Activated CD8-positive, alpha-beta memory T cell treated with anti-CD3 and anti-CD28 coated beads for 48 hours (primary cell): ENCODE measurements at regions not wholly inside any gene's neighbourhood (a gene's known extent, or its start where the extent isn't known, plus 50 kb on each side); places are given as distances from the start of the nearest gene placed in this dataset.

Source experiments
- DNase-seq, 3 experiments: peaks; one replicate each; pipeline ENCODE4 v3.0.0-alpha.2; 2020; ENCODE audit warnings: low read depth in 2 of 3, low spot score in 2 of 3

DNA sequence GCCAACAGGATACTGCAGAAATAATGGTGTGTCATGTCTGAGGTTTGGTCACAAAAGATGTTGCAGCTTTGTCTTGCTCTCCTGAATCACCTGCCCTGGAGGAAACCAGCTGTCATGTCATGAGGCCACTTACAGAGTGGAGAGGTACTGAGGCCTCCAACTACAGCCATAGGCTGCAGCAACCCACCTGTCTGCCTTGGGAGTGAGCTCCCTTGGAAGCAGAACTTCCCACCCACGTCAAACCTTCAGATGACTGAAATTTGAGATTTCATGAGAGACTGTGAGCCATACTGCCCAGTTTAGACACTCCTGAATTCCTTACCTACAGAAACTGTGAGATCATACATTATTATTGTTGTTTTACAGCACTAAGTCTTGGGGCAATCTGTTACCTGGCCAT lies 475.9 kb downstream of the HS3ST3B1 start:
- DNase-seq = no peak

DNA sequence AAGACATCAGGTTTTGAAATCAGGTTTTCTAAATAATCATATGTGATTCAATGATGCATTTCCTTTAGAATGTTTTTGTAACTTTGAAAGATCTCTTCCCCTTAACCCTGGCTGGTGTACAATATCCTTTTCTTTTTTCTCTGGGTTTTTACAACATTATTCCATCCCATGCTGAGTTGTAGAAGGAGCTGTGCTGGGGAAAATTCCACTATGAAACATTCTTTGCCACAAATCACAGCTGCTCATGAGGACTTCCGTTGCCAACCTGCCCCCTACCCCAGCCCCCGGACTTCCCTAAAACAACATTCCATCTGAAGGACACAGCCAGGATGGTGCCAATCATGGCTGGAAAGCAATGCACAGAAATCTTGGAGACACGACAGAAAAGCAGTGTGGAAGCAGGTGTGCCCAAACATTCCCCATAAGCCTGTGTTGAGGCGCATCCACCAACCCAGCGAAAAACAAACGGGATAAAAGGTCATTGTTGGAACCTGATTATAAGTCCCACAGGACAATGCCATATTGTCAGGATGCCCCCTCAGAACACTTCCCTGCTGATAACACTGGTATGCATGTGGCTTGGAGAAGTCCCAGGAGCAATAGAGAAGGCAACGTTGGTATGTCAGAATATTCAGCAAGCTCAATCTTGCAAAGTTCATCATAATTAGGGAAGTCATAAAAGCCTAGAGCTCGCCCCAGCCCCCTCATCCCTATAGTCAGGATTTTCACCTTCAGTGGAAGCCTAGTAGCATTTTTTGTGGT lies 475.0 kb downstream of the HS3ST3B1 start:
- DNase-seq = no peak

DNA sequence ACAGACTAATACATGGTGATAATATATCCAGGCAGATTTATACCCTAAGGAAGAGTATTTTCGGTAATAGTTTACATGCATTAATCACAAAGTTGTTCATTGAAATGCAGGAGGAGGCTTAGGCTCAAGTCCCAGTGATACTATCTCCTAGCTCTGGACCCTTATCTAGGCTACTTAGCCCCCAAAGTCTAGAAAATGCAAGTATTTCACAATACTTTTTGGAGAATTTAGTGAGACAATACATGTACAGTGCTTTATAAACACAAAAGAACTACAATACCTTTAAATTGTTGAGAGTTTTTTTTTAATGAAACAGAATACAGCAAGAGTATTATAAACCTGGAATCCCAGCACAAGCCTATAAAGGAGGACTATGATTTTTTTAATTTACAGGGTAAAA lies 473.9 kb downstream of the HS3ST3B1 start:
- DNase-seq = no peak

DNA sequence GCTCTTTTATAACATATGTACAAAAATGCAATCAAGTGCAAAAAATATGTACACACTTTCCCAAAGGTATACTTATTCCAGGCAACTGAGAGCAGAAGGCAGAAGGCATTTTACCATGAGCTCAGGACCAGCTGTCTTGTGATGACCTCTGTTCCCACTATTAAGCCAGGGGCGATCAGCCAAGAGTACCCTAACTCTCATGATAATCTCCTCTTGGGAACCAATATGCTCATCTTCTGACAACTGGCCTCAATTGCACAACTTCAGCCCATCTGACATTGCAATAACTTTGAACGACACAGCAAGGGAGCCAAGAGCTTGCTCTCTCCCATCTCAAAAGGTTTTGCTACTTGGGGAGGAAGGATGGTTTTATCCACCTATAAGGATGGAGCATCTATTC lies 471.9 kb downstream of the HS3ST3B1 start:
- no peak for DNase-seq

DNA sequence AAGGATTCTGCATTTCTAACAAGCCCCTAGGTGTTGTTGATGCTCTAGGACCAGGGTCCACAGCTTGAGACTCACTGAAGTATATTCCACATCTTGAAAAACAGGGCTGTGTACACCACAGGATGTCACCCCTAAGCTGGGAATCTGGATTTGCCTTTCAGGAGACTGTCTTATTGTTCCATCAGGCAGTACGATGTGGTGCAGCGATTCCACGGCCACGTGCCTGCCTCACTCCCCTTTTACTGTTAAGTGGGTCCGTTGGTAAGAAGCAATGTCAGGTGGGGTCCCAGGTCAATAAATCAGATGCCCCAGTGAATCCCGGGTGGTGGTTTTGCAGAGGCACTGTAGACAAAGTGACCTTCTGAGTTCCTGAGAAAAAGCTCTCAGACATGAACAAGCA lies 470.7 kb downstream of the HS3ST3B1 start:
- no peak for DNase-seq

DNA sequence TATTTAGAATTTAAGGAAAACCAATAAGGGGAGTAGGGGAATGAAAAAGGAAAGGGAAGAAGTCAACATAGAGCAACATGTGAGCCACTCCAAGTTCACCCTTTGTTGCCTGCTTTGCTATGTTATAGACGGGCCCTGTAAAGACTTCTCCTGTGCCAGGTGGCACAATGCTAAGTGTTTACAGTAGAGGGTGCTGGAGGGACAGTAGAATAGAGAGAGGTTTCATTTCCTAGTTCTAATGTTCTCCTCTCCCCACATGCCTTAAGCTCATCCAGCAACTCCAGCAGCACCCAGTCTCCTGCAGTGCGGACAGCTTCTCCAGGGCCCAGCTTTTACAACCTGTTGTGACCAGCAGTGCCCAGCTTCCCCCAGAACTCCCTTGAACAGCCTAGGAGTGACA lies 468.0 kb downstream of the HS3ST3B1 start:
- no peak for DNase-seq

DNA sequence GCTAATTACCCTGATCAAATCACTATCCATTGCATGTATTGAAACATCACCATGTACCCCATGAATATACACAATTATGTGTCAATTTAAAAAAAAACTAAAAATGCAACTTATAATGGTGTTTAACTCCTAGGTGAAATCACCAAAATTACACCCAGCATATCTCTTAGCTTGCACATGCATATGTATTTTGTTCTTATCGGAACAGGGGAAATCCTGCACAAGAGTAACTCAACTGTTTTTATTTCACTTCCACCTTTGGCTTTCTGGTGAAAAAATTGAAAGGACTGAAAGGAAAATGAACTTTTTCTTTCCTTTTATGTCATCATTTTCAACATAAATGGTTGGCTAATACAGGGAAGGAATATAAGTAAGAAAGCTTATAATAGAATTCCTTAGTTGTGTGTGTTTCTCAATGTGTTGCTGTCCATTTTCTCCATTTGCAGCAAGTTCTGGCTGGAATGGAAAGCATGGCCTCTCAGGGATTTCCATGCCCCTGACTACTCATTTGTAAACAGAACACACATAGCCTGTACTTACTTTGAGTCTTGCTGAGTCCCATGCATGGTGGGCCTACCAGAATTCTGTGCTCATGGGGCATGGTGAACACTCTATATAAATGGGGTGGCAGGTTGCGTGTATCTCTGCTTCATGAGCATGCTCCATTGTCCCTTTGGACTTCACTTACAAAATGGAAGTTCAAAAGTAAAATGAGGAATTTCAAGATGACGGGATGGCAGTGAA lies 462.0 kb downstream of the HS3ST3B1 start:
- DNase-seq = no peak

DNA sequence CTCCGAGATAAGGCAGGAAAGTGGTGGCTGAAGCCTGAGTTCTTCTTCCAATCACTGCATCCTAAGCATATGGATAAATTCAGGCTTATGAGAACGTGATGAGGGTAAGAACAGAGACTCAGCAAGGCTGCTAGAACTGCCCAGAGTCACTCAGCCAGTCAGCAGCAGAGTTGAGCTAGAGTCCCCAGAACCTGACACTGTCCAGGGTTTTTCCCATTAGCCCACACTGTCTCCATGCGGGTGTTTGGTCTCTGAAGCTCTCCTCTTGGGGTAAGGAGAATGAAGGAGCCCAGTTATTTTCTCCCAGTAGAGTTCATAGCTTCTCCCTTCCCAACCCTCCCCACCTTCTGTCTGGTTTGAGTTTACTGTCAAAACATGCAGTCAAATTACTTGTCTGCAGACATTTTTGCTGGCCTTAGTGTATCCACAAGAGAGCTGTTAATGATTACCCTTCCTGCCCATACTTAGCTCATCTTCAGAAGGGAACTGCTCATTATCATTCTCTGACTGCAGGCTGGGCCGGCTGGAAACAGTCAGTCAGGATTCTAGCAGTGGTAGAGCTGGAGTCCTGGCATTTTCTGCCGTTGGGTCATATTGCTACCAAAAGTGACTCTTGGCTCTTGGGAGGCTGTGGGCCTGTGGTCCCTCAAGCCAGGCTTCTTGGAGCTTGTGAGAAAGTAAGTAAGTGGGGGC lies 460.0 kb downstream of the HS3ST3B1 start:
- no peak for DNase-seq

DNA sequence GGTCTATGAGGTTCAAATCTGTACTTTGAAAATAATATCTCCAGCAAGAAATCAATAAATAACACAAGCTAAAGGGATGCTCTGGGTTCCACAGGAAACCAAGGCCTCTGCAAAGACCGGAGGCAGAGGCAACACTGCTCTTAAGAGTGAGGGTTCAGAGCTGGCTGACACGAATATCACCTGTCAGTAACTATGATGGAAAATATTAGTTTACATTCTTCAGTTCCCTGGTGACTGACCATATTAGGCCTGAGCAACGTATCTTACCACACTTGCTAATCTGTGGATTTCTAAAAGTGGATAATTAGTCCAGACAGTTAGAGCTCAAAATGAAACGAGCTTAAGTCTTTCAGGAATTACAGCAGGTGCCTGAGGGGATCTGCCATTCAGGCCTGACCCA lies 459.3 kb downstream of the HS3ST3B1 start:
- DNase-seq = no peak

DNA sequence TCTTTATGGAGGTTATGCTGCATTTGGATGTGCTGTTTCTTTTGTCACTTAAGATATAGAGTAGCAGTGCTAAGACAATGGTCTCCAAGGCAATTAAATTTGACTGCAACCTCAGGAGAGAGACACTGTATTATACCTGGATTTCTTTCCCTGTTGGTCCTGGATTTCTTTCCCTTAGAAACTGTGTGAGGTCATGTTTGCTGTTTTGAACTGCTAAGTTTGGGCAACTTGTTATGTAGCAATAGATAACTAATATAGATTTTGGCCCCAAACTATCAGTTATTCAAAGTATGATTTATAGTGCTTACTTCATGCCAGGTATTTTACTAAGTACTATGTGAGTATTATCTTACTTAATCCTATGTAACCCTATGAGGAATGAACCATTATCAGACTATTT lies 458.4 kb downstream of the HS3ST3B1 start:
- no peak for DNase-seq

DNA sequence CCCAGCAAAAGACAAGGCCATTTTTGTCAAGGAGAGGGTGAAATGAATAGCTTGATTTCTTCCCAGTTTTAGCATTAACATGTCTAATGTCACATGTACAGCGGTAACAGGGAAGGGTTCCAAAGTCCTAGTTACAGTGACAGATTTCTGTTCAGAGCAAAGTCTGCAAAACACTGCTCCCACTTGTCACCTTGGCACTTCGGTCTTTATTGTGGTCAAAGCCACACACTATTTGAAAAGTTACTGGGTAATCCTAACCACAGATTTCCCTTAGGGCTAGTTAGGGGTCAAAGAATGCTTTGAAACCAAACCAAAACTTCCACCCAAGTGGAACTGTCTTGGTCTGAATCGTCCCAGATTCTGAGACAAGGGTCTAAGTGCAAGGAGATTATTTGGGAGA lies 455.6 kb downstream of the HS3ST3B1 start:
- no peak for DNase-seq

DNA sequence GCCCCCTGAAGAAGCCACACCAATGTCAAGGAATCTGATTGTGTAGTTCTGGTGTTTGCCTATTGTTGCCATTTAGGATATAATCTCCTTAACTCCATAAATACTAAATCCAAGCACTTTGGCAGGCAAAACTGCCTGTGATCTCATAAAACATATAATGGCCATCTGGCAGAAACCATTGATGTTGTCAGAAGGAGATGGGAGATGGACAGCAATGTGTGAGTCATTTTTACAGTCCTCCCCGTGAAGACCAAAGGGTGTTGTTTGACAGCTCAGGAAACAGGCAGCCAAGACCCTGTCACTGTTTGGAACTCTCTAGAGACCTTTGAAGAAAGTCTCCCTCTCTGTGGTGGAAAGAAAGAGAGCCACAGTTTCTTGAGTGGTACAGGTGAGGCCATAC lies 454.1 kb downstream of the HS3ST3B1 start:
- DNase-seq = no peak

DNA sequence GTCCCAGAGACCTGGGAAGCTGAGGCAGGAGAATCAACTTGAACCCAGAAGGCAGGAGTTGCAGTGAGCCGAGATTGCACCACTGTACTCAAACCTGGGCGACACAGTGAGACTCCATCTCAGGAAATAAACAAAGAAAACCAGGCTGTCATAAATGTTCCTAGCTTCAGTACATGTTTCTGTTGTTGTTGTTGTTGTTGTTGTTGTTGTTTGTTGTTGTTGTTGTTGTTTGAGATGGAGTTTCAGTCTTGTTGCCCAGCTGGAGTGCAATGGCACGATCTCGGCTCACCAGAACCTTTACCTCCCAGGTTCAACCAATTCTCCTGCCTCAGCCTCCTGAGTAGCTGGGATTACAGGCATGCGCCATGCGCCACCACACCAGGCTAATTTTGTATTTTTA lies 452.5 kb downstream of the HS3ST3B1 start:
- DNase-seq = no peak

DNA sequence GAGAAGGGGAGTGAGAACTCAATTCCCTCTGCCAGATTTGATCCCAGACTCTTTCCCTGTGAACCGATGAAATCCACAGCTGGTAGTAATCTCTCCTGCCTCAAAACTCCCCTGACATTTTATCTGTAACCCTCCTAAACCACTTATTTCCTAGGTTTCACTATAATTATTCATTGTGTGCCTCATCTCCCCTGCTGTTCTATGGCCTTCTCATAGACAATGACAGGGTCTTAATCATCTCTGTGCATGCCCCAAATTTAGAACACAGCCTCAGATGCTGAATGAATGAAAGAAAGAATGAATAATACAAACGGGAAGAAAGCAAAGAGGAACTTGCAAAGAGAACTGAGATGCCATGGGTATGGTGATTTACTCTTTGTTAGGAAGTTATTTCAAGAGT lies 451.1 kb downstream of the HS3ST3B1 start:
- DNase-seq = no peak

DNA sequence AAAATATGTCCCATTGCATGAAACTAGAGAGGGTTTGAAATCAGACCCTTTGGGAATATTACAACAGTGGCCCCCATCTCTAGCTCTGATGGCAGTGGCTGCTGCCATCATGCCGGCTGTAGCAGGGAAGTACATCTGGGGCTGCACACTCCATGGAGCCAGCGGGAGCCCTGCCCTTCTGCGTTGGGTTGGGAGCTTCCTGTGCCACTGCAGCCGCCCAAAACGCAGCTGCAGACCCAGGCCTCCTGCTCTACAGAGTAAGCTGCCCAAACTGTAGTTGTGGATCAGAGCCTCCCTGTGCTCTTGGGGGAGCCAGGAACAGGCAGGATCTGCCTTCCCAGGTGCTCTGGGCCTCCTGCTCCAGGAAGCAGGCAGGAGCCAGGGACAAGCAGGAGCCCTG lies 450.0 kb downstream of the HS3ST3B1 start:
- DNase-seq = no peak

DNA sequence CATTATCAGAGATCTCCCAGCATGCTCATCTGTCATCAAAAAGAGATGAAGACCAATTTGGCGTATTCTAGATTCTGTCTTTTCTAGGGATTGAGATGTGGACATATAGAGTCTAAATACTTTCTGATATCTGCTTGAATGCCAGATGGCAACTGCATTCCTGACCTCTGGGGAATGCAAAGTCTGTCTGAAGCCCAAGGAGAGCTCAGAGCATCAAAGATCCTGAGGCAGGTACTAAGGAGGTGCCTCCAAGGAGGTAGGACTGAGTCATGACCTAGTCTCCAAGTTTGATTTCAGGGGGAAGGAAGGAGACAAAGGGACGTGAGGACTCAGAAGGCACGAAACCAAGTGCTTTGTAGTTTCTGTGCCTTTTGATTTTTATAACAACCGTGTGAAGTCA lies 448.4 kb downstream of the HS3ST3B1 start:
- no peak for DNase-seq

DNA sequence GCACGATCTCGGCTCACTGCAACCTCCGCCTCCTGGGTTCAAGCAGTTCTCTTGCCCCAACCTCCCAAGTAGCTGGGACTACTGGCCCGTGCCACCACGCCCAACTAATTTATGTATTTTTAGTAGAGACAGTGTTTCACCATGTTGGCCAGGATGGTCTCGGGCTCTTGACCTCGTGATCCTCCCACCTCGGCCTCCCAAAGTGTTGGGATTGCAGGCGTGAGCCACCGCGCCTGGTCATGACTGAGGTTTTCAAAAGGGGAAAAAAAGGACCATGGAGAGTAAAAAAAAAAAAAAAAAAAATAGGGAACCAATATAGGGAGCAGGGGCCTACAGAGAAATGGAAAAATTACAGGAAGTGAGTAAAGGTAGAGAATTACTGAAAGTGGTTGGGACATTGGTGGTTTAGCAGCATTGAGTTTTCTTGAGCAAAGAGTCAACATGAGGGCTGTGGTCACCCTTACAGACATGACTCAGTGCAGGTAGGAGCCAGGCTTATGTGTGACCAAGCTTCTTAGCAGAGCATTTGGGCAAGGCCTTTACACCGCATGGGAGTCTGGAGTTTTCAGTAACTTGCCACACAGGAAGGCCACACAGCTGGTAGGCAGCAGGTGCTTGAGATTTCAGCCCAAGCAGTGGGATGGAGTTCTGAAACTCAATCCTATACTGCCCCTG lies 447.3 kb downstream of the HS3ST3B1 start:
- DNase-seq = no peak

DNA sequence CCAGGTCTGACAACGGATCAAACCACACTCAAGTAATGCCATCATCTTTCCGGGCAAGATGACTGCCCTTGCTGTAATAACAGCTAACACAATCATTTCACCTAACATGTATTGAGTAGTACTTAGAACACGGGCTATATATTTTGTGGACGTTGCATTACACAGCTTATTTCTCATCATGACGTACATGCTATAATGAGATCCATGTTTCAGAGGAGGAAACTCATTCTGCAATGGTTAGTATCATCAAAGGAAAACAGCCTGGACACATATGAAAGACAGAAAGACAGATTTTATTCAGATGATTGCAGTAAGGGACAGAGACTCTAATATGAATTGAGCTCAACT lies 446.7 kb downstream of the HS3ST3B1 start:
- no peak for DNase-seq

DNA sequence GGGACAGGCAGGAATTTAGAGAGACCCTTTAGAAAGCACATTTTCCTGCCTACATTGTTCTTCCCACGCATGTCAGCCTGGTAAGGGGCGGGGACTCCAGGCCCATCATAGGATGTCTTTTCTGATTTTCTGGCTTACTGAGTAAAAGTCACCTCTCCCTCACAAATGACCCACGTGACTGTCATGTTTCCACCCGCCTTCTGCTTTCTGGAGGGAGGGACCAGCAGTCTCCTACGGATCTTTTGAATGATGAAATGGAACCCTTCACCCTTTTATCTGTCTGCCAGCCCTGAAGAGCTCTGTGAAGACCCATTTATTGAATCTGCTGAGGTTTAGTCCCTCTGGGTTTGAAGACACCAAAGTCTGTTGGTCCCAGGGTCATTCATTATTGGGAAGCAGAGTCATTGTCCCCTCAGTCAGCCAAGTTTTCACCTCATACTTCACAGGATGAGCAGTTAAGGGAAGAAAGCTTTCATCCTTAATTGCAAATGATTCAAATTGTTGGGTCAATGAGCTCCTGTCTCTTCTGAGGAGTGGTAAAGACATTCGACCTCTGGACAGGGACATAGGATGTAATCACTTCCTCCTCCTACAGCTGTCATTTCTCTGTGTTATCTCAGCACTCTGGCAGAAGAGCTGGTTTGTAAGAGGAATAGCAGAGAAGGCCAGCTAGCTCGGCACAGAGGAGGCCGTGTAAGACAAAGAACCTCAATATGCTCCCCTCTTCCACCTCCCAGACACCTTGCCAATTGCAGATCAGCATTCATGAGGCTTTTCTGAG lies 446.1 kb downstream of the HS3ST3B1 start:
- DNase-seq = no peak

DNA sequence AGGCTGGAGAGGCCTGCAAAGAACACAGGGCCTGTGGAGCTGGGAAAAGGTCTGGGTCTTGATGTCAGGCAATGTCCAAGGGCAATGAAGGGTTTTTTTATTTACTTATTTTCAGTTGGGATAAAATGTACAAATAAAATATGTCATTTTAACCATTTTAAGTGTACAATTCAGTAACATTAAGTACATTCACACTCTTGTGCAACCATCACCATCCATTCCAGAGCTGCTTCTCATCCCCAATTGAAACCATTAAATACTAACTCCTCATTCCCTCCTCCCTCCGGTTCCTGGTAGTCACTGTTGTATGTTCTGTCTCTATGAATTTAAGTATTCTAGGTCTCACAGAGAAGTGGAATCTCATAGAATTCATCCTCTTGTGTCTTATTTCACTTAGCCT lies 444.7 kb downstream of the HS3ST3B1 start:
- no peak for DNase-seq
